MCF 10A (cell line): ENCODE measurements at regions not wholly inside any gene's neighbourhood (a gene's known extent, or its start where the extent isn't known, plus 50 kb on each side); places are given as distances from the start of the nearest gene placed in this dataset.
A peak's percentile ranks its signal among the peaks of the same experiment; 100 is the strongest.

ENCODE experiments used
- BruUV-seq: library from RNA; stranded (reverse); fragments of 400-500 nt; replicated peaks from 2 replicates; lab custom pipeline; 2021; lab: Mats Ljungman, UMichigan
- CTCF ChIA-PET: fragments of 300-600 bp; sonication (Branson Sonifier 250); formaldehyde crosslinking; extraction: SDS; loops from one replicate; lab custom pipeline; 2021; ENCODE audit warnings: antibody characterized with exemption, inconsistent platforms; lab: Yijun Ruan, JAX
- POLR2A ChIA-PET: fragments of 300-600, 350-650 bp; sonication (Branson Sonifier 250); formaldehyde crosslinking; extraction: SDS; loops from one replicate; lab custom pipeline; 2020; ENCODE audit warnings: antibody characterized with exemption, inconsistent platforms; lab: Yijun Ruan, JAX
- DNase-seq: peaks from one replicate; pipeline ENCODE4 v3.0.0-alpha.2; 2018; ENCODE audit not compliant: unreplicated experiment
- H3K27ac Mint-ChIP-seq: one replicate; pipeline ENCODE4 v1.8.0; 2022; ENCODE audit warnings: mild to moderate bottlenecking, low read depth, mixed read lengths; ENCODE audit not compliant: unreplicated experiment
- H3K27me3 Mint-ChIP-seq: one replicate; pipeline ENCODE4 v1.8.0; 2022; ENCODE audit warnings: mixed read lengths; ENCODE audit not compliant: insufficient read depth, unreplicated experiment
- H3K36me3 Mint-ChIP-seq: one replicate; pipeline ENCODE4 v1.8.0; 2022; ENCODE audit warnings: mild to moderate bottlenecking, moderate library complexity, mixed read lengths; ENCODE audit not compliant: insufficient read depth, unreplicated experiment
- H3K4me1 Mint-ChIP-seq: one replicate; pipeline ENCODE4 v1.8.0; 2022; ENCODE audit warnings: mixed read lengths; ENCODE audit not compliant: insufficient read depth, unreplicated experiment
- H3K4me3 Mint-ChIP-seq: one replicate; pipeline ENCODE4 v1.8.0; 2022; ENCODE audit warnings: mild to moderate bottlenecking, moderate library complexity, mixed read lengths; ENCODE audit not compliant: unreplicated experiment
- H3K9me3 Mint-ChIP-seq: one replicate; pipeline ENCODE4 v1.8.0; 2022; ENCODE audit warnings: mixed read lengths; ENCODE audit not compliant: unreplicated experiment
- CTCF ChIP-seq: fragments of 200-600 bp; IDR thresholded peaks from one replicate; pipeline ENCODE4 v1.8.0; 2022; ENCODE audit warnings: antibody characterized with exemption, mild to moderate bottlenecking; ENCODE audit not compliant: unreplicated experiment
- intact Hi-C: fragments of 100-400 bp; cut with micrococcal nuclease; formaldehyde crosslinking; loops from 2 replicates; pipeline ENCODE4 v1.14.1; 2022

DNA sequence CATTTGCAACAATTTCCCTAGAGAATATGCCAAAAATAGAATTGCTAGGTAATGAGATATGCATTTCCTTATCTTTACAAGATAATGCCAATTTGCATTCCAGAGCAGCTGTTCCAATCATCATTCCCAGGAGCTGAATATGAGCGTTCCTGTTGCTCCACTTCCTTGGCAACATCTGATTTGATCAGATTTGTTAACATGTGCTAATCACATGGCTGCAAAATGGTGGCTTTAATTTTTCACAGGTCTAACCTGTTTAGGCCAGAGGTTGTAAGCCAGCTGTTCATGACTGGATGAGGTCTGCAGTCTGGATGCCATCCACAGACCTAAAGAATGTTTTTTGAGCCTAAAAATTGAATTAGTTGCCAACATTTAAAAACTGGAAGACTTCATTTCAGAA, 220.7 kb upstream of the IL12B start:
- ChIA-PET CTCF (interaction anchor here (1.0 to 1.7 kb wide), 6 partner anchors 12 to 436 kb away, joined by 3 to 5 read pairs (median 4); no protein-coding TSS in a partner anchor), POLR2A (interaction anchor here (0.6 kb wide), 1 partner anchor 86 kb away, joined by 3 read pairs; no protein-coding TSS in a partner anchor)
- peaks cover 12% of the 10 kb centered on the region for H3K4me1 Mint-ChIP-seq
- BruUV-seq: no TSS peak
- H3K4me3 Mint-ChIP-seq: no peak overlapping the region
- H3K36me3 Mint-ChIP-seq: no peaks in the 10 kb centered on the region
- no peak for TF ChIP-seq CTCF
- intact Hi-C loops: no loop called here
- H3K27ac Mint-ChIP-seq: no peak overlapping the region
- H3K27me3 Mint-ChIP-seq: no peaks in the 10 kb centered on the region
- peaks cover 12% of the 10 kb centered on the region for H3K9me3 Mint-ChIP-seq
- DNase-seq: no peak

GRCh38 chr5:159552751-159553150, 222.5 kb upstream of the IL12B start:
- no peaks in the 10 kb centered on the region for H3K27me3 Mint-ChIP-seq
- no peaks in the 10 kb centered on the region for H3K9me3 Mint-ChIP-seq
- no peaks in the 10 kb centered on the region for H3K36me3 Mint-ChIP-seq
- H3K4me1 Mint-ChIP-seq: peaks cover 12% of the 10 kb centered on the region
- intact Hi-C loops: no loop called here
- BruUV-seq: no TSS peak
- peak; percentile 56 for DNase-seq
- no peak for TF ChIP-seq CTCF
- ChIA-PET POLR2A (interaction anchor here (0.8 to 1.5 kb wide), 3 partner anchors 16 to 29 kb away, joined by 3 read pairs; no protein-coding TSS in a partner anchor), CTCF (interaction anchor here (0.5 to 1.1 kb wide), 4 partner anchors 24 to 1354 kb away, joined by 3 to 4 read pairs (median 3); no protein-coding TSS in a partner anchor)
- no peak overlapping the region for H3K4me3 Mint-ChIP-seq
- H3K27ac Mint-ChIP-seq: no peak overlapping the region

GRCh38 chr5:159553792-159554191, 223.5 kb upstream of the IL12B start:
- peaks cover 12% of the 10 kb centered on the region for H3K4me1 Mint-ChIP-seq
- DNase-seq: no peak
- no TSS peak for BruUV-seq

GRCh38 chr5:159555084-159555483, 224.8 kb upstream of the IL12B start:
- TF ChIP-seq CTCF: no peak
- DNase-seq: no peak
- intact Hi-C loops: no loop called here
- no TSS peak for BruUV-seq
- Mint-ChIP-seq H3K4me1 (peaks cover 12% of the 10 kb centered on the region), H3K9me3 (no peaks in the 10 kb centered on the region), H3K36me3 (no peaks in the 10 kb centered on the region), H3K4me3 (no peak overlapping the region), H3K27ac (no peak overlapping the region), H3K27me3 (no peaks in the 10 kb centered on the region)
- ChIA-PET CTCF (interaction anchor here (0.6 kb wide), 1 partner anchor 313 kb away, joined by 3 read pairs; no protein-coding TSS in a partner anchor), POLR2A (no interaction called here)

More at GRCh38 chr5:159553792-159554191, 223.5 kb upstream of the IL12B start:
- Mint-ChIP-seq H3K27ac (no peak overlapping the region), H3K9me3 (no peaks in the 10 kb centered on the region), H3K27me3 (no peaks in the 10 kb centered on the region), H3K4me3 (no peak overlapping the region), H3K36me3 (no peaks in the 10 kb centered on the region)
- intact Hi-C loops: no loop called here
- no peak for TF ChIP-seq CTCF
- POLR2A ChIA-PET: no interaction called here
- CTCF ChIA-PET: interaction anchor here (0.6 to 1.1 kb wide), 3 partner anchors 38 to 109 kb away, joined by 3 to 4 read pairs (median 3); no protein-coding TSS in a partner anchor
